Ascending aorta (tissue), 2 donors: ENCODE measurements at regions not wholly inside any gene's neighbourhood (a gene's known extent, or its start where the extent isn't known, plus 50 kb on each side); places are given as distances from the start of the nearest gene placed in this dataset.
A peak's percentile ranks its signal among the peaks of the same experiment; 100 is the strongest.

ENCODE experiments used
- DNase-seq, 2 donors: peaks; one replicate each; pipeline ENCODE4 v3.0.0-alpha.2; 2019; ENCODE audit warnings: low spot score in 2 of 2
- H3K27ac ChIP-seq, 2 donors: fragments of 200-600 bp; sonication (generic); one replicate each; pipeline ENCODE4 v1.5.1; 2016 to 2017; ENCODE audit warnings: mild to moderate bottlenecking in 1 of 2
- H3K27me3 ChIP-seq: fragments of 200-600 bp; sonication (generic); one replicate; pipeline ENCODE4 v1.5.1; 2017
- H3K36me3 ChIP-seq, 2 donors: fragments of 200-600 bp; sonication (generic); one replicate each; pipeline ENCODE4 v1.5.1; 2016
- H3K4me1 ChIP-seq, 2 donors: fragments of 200-600 bp; sonication (generic); one replicate each; pipeline ENCODE4 v1.5.1; 2016 to 2017; ENCODE audit warnings: mild to moderate bottlenecking in 1 of 2
- H3K4me3 ChIP-seq, 2 donors: fragments of 200-600 bp; sonication (generic); one replicate each; pipeline ENCODE4 v1.5.1; 2016 to 2017; ENCODE audit warnings: mild to moderate bottlenecking in 1 of 2
- H3K9me3 ChIP-seq, 2 donors: fragments of 200-600 bp; sonication (generic); one replicate each; pipeline ENCODE4 v1.5.1; 2016
- intact Hi-C: fragments of 100-400 bp; cut with DNase I; formaldehyde crosslinking; loops from one replicate; pipeline ENCODE4 v1.15.1; 2023
- TF ChIP-seq, protein P1 (sequence below), 3 experiments: fragments of 200-600 bp in 2 of 3; fragments of 450-650 bp in 1 of 3; sonication (generic) in 2 of 3; IDR thresholded peaks; one replicate each; pipeline ENCODE4 v1.5.1; 2016 to 2019; ENCODE audit warnings: antibody characterized with exemption in 3 of 3, mild to moderate bottlenecking in 1 of 3, moderate library complexity in 1 of 3

- Histone ChIP-seq H3K9me3 (no peaks in the 10 kb centered on the region), H3K4me3 (no peak overlapping the region), H3K27ac (no peak overlapping the region), H3K36me3 (no peaks in the 10 kb centered on the region), H3K27me3 (no peaks in the 10 kb centered on the region), H3K4me1 (peaks cover 0 to 2% of the 10 kb centered on the region in 2 donors)
- DNase-seq: no peak
- intact Hi-C loops: loop anchor here (10.0 kb wide), 1 partner anchor 170 kb away; no protein-coding TSS in a partner anchor
- TF ChIP-seq, protein P1, sequence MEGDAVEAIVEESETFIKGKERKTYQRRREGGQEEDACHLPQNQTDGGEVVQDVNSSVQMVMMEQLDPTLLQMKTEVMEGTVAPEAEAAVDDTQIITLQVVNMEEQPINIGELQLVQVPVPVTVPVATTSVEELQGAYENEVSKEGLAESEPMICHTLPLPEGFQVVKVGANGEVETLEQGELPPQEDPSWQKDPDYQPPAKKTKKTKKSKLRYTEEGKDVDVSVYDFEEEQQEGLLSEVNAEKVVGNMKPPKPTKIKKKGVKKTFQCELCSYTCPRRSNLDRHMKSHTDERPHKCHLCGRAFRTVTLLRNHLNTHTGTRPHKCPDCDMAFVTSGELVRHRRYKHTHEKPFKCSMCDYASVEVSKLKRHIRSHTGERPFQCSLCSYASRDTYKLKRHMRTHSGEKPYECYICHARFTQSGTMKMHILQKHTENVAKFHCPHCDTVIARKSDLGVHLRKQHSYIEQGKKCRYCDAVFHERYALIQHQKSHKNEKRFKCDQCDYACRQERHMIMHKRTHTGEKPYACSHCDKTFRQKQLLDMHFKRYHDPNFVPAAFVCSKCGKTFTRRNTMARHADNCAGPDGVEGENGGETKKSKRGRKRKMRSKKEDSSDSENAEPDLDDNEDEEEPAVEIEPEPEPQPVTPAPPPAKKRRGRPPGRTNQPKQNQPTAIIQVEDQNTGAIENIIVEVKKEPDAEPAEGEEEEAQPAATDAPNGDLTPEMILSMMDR (IDR thresholded peaks at IDR 0.05): no peak
These were observed 72.4 kb upstream of the NEK7 start for GRCh38 chr1:198084241-198084908.

DNA sequence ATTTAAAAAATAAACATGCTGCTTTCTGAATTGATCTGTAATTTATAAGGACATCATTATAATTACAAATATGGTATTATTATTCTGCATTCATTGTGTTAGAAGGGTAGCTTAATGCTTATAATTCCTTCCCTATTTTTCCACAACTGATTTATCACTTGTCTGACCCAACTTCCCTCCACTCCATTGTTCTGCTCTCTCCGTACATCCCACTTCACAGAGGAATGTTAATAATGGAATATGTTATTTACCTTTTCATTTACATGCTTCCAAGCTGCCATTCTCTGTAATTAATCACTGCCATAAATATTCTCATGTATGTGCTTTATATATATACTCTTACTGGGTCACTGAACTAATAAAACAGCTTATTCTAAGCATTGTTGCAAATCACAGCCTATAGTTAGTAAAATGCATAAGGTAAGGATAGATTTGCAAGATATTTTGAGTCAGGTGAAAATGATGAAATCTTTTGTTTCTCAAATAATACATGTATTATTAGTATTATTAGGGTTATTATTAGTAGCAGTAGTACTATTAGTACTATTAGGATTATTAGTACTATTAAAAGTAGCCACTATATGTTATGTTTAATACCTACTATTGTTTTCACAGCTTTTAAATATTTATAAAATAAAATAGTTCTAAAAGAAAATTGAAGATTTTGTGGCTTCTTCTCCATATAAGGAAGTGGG, 70.6 kb upstream of the NEK7 start:
- peaks cover 0 to 2% of the 10 kb centered on the region in 2 donors for H3K4me1 ChIP-seq
- intact Hi-C loops: loop anchor here (5.0 to 10.0 kb wide), 2 partner anchors 169 to 381 kb away; no protein-coding TSS in a partner anchor
- no peak overlapping the region for H3K27ac ChIP-seq
- TF ChIP-seq, protein P1 (IDR thresholded peaks at IDR 0.05): no peak
- H3K27me3 ChIP-seq: no peaks in the 10 kb centered on the region
- no peak for DNase-seq
- no peaks in the 10 kb centered on the region for H3K36me3 ChIP-seq
- H3K9me3 ChIP-seq: no peaks in the 10 kb centered on the region
- no peak overlapping the region for H3K4me3 ChIP-seq

DNA sequence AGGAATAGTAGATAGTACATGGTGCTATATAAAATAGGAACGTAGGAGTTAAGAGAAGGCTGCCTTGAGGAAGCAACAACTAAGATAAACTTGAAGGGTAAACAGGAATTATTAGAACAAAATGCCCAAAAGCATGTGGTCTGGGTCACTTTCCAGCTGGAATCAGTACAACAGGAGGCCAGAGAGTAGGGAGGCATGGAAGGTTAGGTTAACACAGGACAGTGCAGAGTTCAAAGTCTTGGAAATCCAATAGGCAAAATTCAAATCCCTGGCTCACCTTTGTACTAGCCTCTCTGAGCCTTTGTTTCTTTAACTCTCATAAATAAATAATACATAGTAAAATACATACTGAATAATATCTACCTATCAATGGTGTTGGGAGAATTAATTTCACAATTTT, 69.0 kb upstream of the NEK7 start:
- intact Hi-C loops: loop anchor here (2.0 to 10.0 kb wide), 4 partner anchors 69 to 379 kb away; partner anchors contain the start of gene NEK7
- TF ChIP-seq, protein P1 (IDR thresholded peaks at IDR 0.05): no peak

GRCh38 chr1:198088360-198089071, 68.3 kb upstream of the NEK7 start:
- no peaks in the 10 kb centered on the region for H3K27me3 ChIP-seq
- intact Hi-C loops: loop anchor here (2.0 to 10.0 kb wide), 4 partner anchors 68 to 379 kb away; partner anchors contain the start of gene NEK7
- no peaks in the 10 kb centered on the region for H3K36me3 ChIP-seq
- no peak overlapping the region for H3K4me3 ChIP-seq
- no peak overlapping the region for H3K27ac ChIP-seq
- DNase-seq: no peak
- peaks cover 0 to 2% of the 10 kb centered on the region in 2 donors for H3K4me1 ChIP-seq
- TF ChIP-seq, protein P1 (IDR thresholded peaks at IDR 0.05): peak; percentile 38 to 74 (median 45)
- H3K9me3 ChIP-seq: no peaks in the 10 kb centered on the region

More for the DNA sequence above, 69.0 kb upstream of the NEK7 start:
- H3K27ac ChIP-seq: no peak overlapping the region
- H3K4me3 ChIP-seq: no peak overlapping the region
- DNase-seq: no peak
- H3K4me1 ChIP-seq: peaks cover 0 to 2% of the 10 kb centered on the region in 2 donors
- no peaks in the 10 kb centered on the region for H3K36me3 ChIP-seq
- H3K27me3 ChIP-seq: no peaks in the 10 kb centered on the region
- H3K9me3 ChIP-seq: no peaks in the 10 kb centered on the region

DNA sequence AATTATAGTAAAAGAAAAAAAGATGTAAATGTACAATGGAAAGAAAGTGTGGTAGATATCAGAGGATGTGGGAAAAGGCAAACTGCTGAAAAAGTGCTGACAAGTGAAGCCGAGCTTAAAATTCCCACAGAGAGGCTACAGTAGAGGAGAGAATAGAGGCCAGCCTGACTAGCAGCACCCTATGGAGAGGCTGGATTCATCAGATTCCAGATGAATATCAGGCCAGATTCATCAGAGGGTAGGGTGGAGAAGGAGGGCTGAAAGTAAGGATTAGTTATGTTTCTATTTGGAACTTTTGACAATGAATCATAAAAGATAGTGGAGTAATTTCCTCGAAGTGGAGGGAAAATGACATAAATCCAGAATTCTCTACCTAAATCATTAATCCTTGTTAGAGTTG, 60.4 kb upstream of the NEK7 start:
- Histone ChIP-seq H3K4me1 (no peaks in the 10 kb centered on the region), H3K4me3 (no peak overlapping the region), H3K27me3 (no peaks in the 10 kb centered on the region), H3K27ac (no peak overlapping the region), H3K9me3 (no peaks in the 10 kb centered on the region), H3K36me3 (no peaks in the 10 kb centered on the region)
- no peak for DNase-seq
- intact Hi-C loops: no loop called here
- TF ChIP-seq, protein P1 (IDR thresholded peaks at IDR 0.05): no peak
